NCI-H774 (cell line): ENCODE measurements at regions not wholly inside any gene's neighbourhood (a gene's known extent, or its start where the extent isn't known, plus 50 kb on each side); places are given as distances from the start of the nearest gene placed in this dataset.
"Not testable (repeated sequence)": the region's sequence is repeated elsewhere in the genome, so short reads cannot be mapped to it uniquely, and the experiment has no call there.

Source experiments
- DNase-seq: peaks from one replicate; lab custom pipeline; 2025; lab: John Stamatoyannopoulos, UW

GRCh38 chr16:8187782-8188372 is 402.4 kb downstream of the TMEM114 start:
- no peak for DNase-seq

GRCh38 chr16:8184854-8185253 is 405.5 kb downstream of the TMEM114 start:
- no peak for DNase-seq

GRCh38 chr16:8183176-8184099 is 406.9 kb downstream of the TMEM114 start:
- no peak for DNase-seq

GRCh38 chr16:8182761-8183160 is 407.6 kb downstream of the TMEM114 start:
- DNase-seq = no peak

GRCh38 chr16:8179615-8180014 is 410.7 kb downstream of the TMEM114 start:
- DNase-seq = no peak

GRCh38 chr16:8178271-8178670 is 412.0 kb downstream of the TMEM114 start:
- DNase-seq = no peak

GRCh38 chr16:8175411-8175810 is 414.9 kb downstream of the TMEM114 start:
- DNase-seq = no peak

- DNase-seq = peak; percentile 81
Measured at GRCh38 chr16:8173111-8173644, 417.1 kb downstream of the TMEM114 start.

- no peak for DNase-seq
Measured at GRCh38 chr16:8172551-8172950, 417.8 kb downstream of the TMEM114 start.

- no peak for DNase-seq
Measured at GRCh38 chr16:8168016-8168415, 422.3 kb downstream of the TMEM114 start.

GRCh38 chr16:8167436-8167835 is 422.9 kb downstream of the TMEM114 start:
- no peak for DNase-seq

- no peak for DNase-seq
Measured at GRCh38 chr16:8158051-8158450, 432.3 kb downstream of the TMEM114 start.

GRCh38 chr16:8155275-8155674 is 435.0 kb downstream of the TMEM114 start:
- DNase-seq = no peak

GRCh38 chr16:8146256-8147012 is 443.9 kb downstream of the TMEM114 start:
- DNase-seq = no peak

- DNase-seq = no peak
Measured at GRCh38 chr16:8138666-8139065, 451.6 kb downstream of the TMEM114 start.

GRCh38 chr16:8137606-8138005 is 452.7 kb downstream of the TMEM114 start:
- no peak for DNase-seq

GRCh38 chr16:8130197-8130596 is 460.1 kb downstream of the TMEM114 start:
- DNase-seq = no peak

- DNase-seq = no peak
Measured at GRCh38 chr16:8127070-8127469, 463.2 kb downstream of the TMEM114 start.

GRCh38 chr16:8126313-8126712 is 464.0 kb downstream of the TMEM114 start:
- no peak for DNase-seq

GRCh38 chr16:8120001-8120400 is 470.3 kb downstream of the TMEM114 start:
- DNase-seq = no peak

- no peak for DNase-seq
Measured at GRCh38 chr16:8115814-8116213, 474.5 kb downstream of the TMEM114 start.

GRCh38 chr16:8114941-8115340 is 475.4 kb downstream of the TMEM114 start:
- DNase-seq = not testable (repeated sequence)
